IMR-90 (cell line): ENCODE measurements at regions not wholly inside any gene's neighbourhood (a gene's known extent, or its start where the extent isn't known, plus 50 kb on each side); places are given as distances from the start of the nearest gene placed in this dataset.
"Not testable (repeated sequence)": the region's sequence is repeated elsewhere in the genome, so short reads cannot be mapped to it uniquely, and the experiment has no call there.

ENCODE experiments used
- ATAC-seq: fragments of 200-7000 bp; cut with Tn5 transposase; 2 replicates; pipeline ENCODE4 v1.9.1; 2020; ENCODE audit warnings: low read depth, mild to moderate bottlenecking, moderate library complexity
- BruUV-seq: library from RNA; stranded (reverse); fragments of 400-500 nt; replicated peaks from 2 replicates; lab custom pipeline; 2021; lab: Mats Ljungman, UMichigan
- CTCF ChIA-PET: fragments of 300-600 bp; formaldehyde crosslinking; extraction: SDS; loops from one replicate; lab custom pipeline; 2021; ENCODE audit warnings: antibody characterized with exemption; lab: Yijun Ruan, JAX
- POLR2A ChIA-PET: fragments of 300-600 bp; sonication (Branson Sonifier 250); formaldehyde crosslinking; loops from one replicate; lab custom pipeline; 2022; ENCODE audit warnings: antibody characterized with exemption; ENCODE audit not compliant: unreplicated experiment; lab: Charles Lee
- DNase-seq: peaks from one replicate; pipeline ENCODE4 v3.0.0; 2013
- H2AFZ ChIP-seq: replicated peaks from 2 replicates; pipeline ENCODE3; 2013; ENCODE audit warnings: low read length, mild to moderate bottlenecking; ENCODE audit not compliant: poor library complexity
- H2AK5ac ChIP-seq: 2 replicates; pipeline ENCODE4 v1.6.1; 2013; ENCODE audit warnings: low read depth, low read length, inconsistent platforms
- H2AK9ac ChIP-seq: replicated peaks from 2 replicates; pipeline ENCODE3; 2013; ENCODE audit warnings: mild to moderate bottlenecking, low read depth, low read length, moderate library complexity; ENCODE audit not compliant: poor library complexity
- H2BK120ac ChIP-seq: 2 replicates; pipeline ENCODE4 v1.6.1; 2013; ENCODE audit warnings: low read depth, low read length, inconsistent platforms
- H2BK15ac ChIP-seq: 3 replicates; pipeline ENCODE4 v1.6.1; 2013; ENCODE audit warnings: low read depth, low read length, inconsistent platforms
- H2BK20ac ChIP-seq: 2 replicates; pipeline ENCODE4 v1.6.1; 2013; ENCODE audit warnings: low read depth, mild to moderate bottlenecking, inconsistent platforms, low read length, moderate library complexity
- H2BK5ac ChIP-seq: 2 replicates; pipeline ENCODE4 v1.6.1; 2013; ENCODE audit warnings: mild to moderate bottlenecking, low read depth, low read length, inconsistent platforms; ENCODE audit not compliant: poor library complexity, severe bottlenecking
- H3K14ac ChIP-seq: replicated peaks from 2 replicates; pipeline ENCODE4 v1.6.1; 2013; ENCODE audit warnings: low read depth, low read length, inconsistent platforms
- H3K18ac ChIP-seq: 2 replicates; pipeline ENCODE4 v1.6.1; 2013; ENCODE audit warnings: low read depth, low read length, control low read depth
- H3K23ac ChIP-seq: 2 replicates; pipeline ENCODE4 v1.6.1; 2013; ENCODE audit warnings: low read depth, low read length, inconsistent platforms
- H3K27ac ChIP-seq: 2 replicates; pipeline ENCODE4 v1.5.1; 2013; ENCODE audit warnings: mild to moderate bottlenecking, control low read depth, low read length; ENCODE audit not compliant: insufficient read depth
- H3K27me3 ChIP-seq: 2 replicates; pipeline ENCODE4 v1.6.1; 2013; ENCODE audit warnings: low read length; ENCODE audit not compliant: control insufficient read depth, insufficient read depth
- H3K36me3 ChIP-seq: 2 replicates; pipeline ENCODE4 v1.6.1; 2013; ENCODE audit warnings: low read length, mixed read lengths; ENCODE audit not compliant: control insufficient read depth, insufficient read depth
- H3K4ac ChIP-seq: 2 replicates; pipeline ENCODE4 v1.6.1; 2013; ENCODE audit warnings: low read depth, low read length, inconsistent platforms
- H3K4me1 ChIP-seq: 2 replicates; pipeline ENCODE4 v1.6.1; 2013; ENCODE audit warnings: low read length, mixed read lengths; ENCODE audit not compliant: control insufficient read depth, insufficient read depth
- H3K4me2 ChIP-seq: 2 replicates; pipeline ENCODE4 v1.6.1; 2013; ENCODE audit warnings: low read depth, mild to moderate bottlenecking, control low read depth, low read length, moderate library complexity
- H3K4me3 ChIP-seq: 2 replicates; pipeline ENCODE4 v1.5.1; 2013; ENCODE audit warnings: low read depth, mild to moderate bottlenecking, control low read depth, low read length, moderate library complexity; ENCODE audit not compliant: insufficient read depth
- H3K56ac ChIP-seq: 2 replicates; pipeline ENCODE4 v1.6.1; 2013; ENCODE audit warnings: low read length, inconsistent platforms; ENCODE audit not compliant: insufficient read depth; ENCODE audit errors: extremely low read depth
- H3K79me1 ChIP-seq, 2 experiments: 2 replicates each; pipeline ENCODE4 v1.6.1; 2013; ENCODE audit warnings: low read length in 2 of 2, inconsistent platforms in 1 of 2, low read depth in 1 of 2
- H3K9ac ChIP-seq: 2 replicates; pipeline ENCODE4 v1.6.1; 2013; ENCODE audit warnings: low read depth, low read length, control low read depth
- H3K9me1 ChIP-seq: 2 replicates; pipeline ENCODE4 v1.6.1; 2013; ENCODE audit warnings: low read length, inconsistent platforms; ENCODE audit not compliant: insufficient read depth
- H3K9me3 ChIP-seq: 2 replicates; pipeline ENCODE4 v1.6.1; 2013; ENCODE audit warnings: low read length; ENCODE audit not compliant: control insufficient read depth, insufficient read depth
- H4K20me1 ChIP-seq: 2 replicates; pipeline ENCODE4 v1.6.1; 2013; ENCODE audit warnings: low read length, inconsistent platforms; ENCODE audit not compliant: insufficient read depth
- H4K5ac ChIP-seq: 2 replicates; pipeline ENCODE4 v1.6.1; 2013; ENCODE audit warnings: mild to moderate bottlenecking, low read depth, low read length, control low read depth
- H4K8ac ChIP-seq, 2 experiments: 2 replicates each; pipeline ENCODE4 v1.6.1; 2013; ENCODE audit warnings: low read depth in 2 of 2, low read length in 2 of 2, control low read depth in 1 of 2, inconsistent platforms in 1 of 2
- H4K91ac ChIP-seq: 2 replicates; pipeline ENCODE4 v1.6.1; 2013; ENCODE audit warnings: low read depth, low read length, inconsistent platforms; ENCODE audit not compliant: insufficient read depth
- WGBS, 2 experiments: methylation state at CpG; one replicate each; pipeline versions ENCODE4 v1.1.5 to v1.1.7; 2013; ENCODE audit warnings: missing lambda C conversion rate in 2 of 2; ENCODE audit not compliant: insufficient read length in 1 of 2; ENCODE audit errors: extremely low coverage in 2 of 2; 5-methylcytosine and 5-hydroxymethylcytosine counted together
- dilution Hi-C: fragments of 300-500 bp; cut with HindIII; formaldehyde crosslinking; loops from one replicate; pipeline ENCODE4 v1.14.3; 2018; ENCODE audit warnings: low sequenced_read_pairs; ENCODE audit not compliant: unreplicated experiment
- in situ Hi-C: fragments of 300-500 bp; cut with MboI; formaldehyde crosslinking; loops from 3 replicates; pipeline ENCODE4 v1.14.3; 2019; ENCODE audit warnings: low sequenced_read_pairs, inconsistent platforms, mixed read lengths
- intact Hi-C: fragments of 100-400 bp; cut with micrococcal nuclease; formaldehyde crosslinking; loops from 2 replicates; pipeline ENCODE4 v1.10.0; 2022

- H4K8ac ChIP-seq, H2BK120ac ChIP-seq, H2AFZ ChIP-seq, POLR2A ChIA-PET, DNase-seq, H3K4me1 ChIP-seq, H3K9me3 ChIP-seq, H3K27ac ChIP-seq, H2BK5ac ChIP-seq, H2AK9ac ChIP-seq, H3K14ac ChIP-seq, H3K23ac ChIP-seq, H3K4ac ChIP-seq, dilution Hi-C loops, H3K9me1 ChIP-seq, H4K5ac ChIP-seq, ATAC-seq, H2BK15ac ChIP-seq, H3K9ac ChIP-seq, H4K20me1 ChIP-seq, H3K4me3 ChIP-seq, BruUV-seq, H2AK5ac ChIP-seq, H3K36me3 ChIP-seq, H2BK20ac ChIP-seq, H4K91ac ChIP-seq, in situ Hi-C loops, H3K27me3 ChIP-seq, H3K4me2 ChIP-seq, H3K18ac ChIP-seq, H3K56ac ChIP-seq, CTCF ChIA-PET: not testable (repeated sequence)
- peaks cover 0 to 19% of the 10 kb centered on the region in 2 experiments; a peak in 2 of 4 replicates for H3K79me1 ChIP-seq
- intact Hi-C loops: loop anchor here (5.0 to 10.0 kb wide), 3 partner anchors 187 to 440 kb away; no protein-coding TSS in a partner anchor
- 97% methylated on average over 10 of the region's 30 CpGs; no CpG with 5 or more reads in 1 of the 2 experiments for WGBS, 2 experiments
Measured at GRCh38 chr12:65744236-65744840, 79.9 kb upstream of the HMGA2 start.
